ENCODE measurements at regions not wholly inside any gene's neighbourhood (a gene's known extent, or its start where the extent isn't known, plus 50 kb on each side); places are given as distances from the start of the nearest gene placed in this dataset. TPM values are rescaled to one million over a fixed set of nuclear protein-coding genes. Genes with fewer than 3 reads are reported as not detected.

GRCh38 chr9:119429302-119429701 is 60.1 kb upstream of the BRINP1 start:
- Mint-ChIP-seq H3K4me3 (ENCODE audit: unreplicated experiment) (no peak overlapping the region), H3K27ac (ENCODE audit: unreplicated experiment) (no peak overlapping the region), H3K9me3 (ENCODE audit: unreplicated experiment) (no peaks in the 10 kb centered on the region), H3K4me1 (ENCODE audit: low read depth, unreplicated experiment) (no peaks in the 10 kb centered on the region), H3K27me3 (ENCODE audit: insufficient read depth, unreplicated experiment) (no peaks in the 10 kb centered on the region), H3K36me3 (ENCODE audit: insufficient read depth, unreplicated experiment) (no peaks in the 10 kb centered on the region)
- DNase-seq, result no peak
- no peaks in the 10 kb centered on the region for H3K36me3 ChIP-seq (ENCODE audit: control insufficient read depth, insufficient read depth, low read length)
- ChIA-PET CTCF (no interaction called here), POLR2A (no interaction called here)
- no peak for TF ChIP-seq CTCF (IDR thresholded peaks at IDR 0.05; ENCODE audit: insufficient read depth in 1 of 2, low read depth in 1 of 2, low read length in 1 of 2, severe bottlenecking in 1 of 2, unreplicated experiment in 1 of 2)
- intact Hi-C loops (cut with micrococcal nuclease; ENCODE audit: unreplicated experiment), result no loop called here
- H3K4me1 ChIP-seq, result no peaks in the 10 kb centered on the region
- no TSS peak for BruUV-seq (replicated peaks)
- 0 out of 2 replicates have a peak, but pooled peaks cover 9% of the 10 kb centered on the region for H3K9me3 ChIP-seq
- H3K27me3 ChIP-seq (replicated peaks; ENCODE audit: control insufficient read depth, insufficient read depth, low read length), result no peaks in the 10 kb centered on the region
- H3K4me3 ChIP-seq (ENCODE audit: low read depth, low read length), result no peak overlapping the region

- no peak for TF ChIP-seq CTCF (IDR thresholded peaks at IDR 0.05; ENCODE audit: insufficient read depth in 1 of 2, low read depth in 1 of 2, low read length in 1 of 2, severe bottlenecking in 1 of 2, unreplicated experiment in 1 of 2)
- ChIA-PET POLR2A (no interaction called here), CTCF (no interaction called here)
- Histone ChIP-seq H3K27me3 (replicated peaks; ENCODE audit: control insufficient read depth, insufficient read depth, low read length) (no peaks in the 10 kb centered on the region), H3K4me1 (no peaks in the 10 kb centered on the region), H3K9me3 (no peaks in the 10 kb centered on the region), H3K4me3 (ENCODE audit: low read depth, low read length) (no peak overlapping the region), H3K36me3 (ENCODE audit: control insufficient read depth, insufficient read depth, low read length) (no peaks in the 10 kb centered on the region)
- intact Hi-C loops (cut with micrococcal nuclease; ENCODE audit: unreplicated experiment), result no loop called here
- H3K27me3 Mint-ChIP-seq (ENCODE audit: insufficient read depth, unreplicated experiment), result no peaks in the 10 kb centered on the region
- no peaks in the 10 kb centered on the region for H3K9me3 Mint-ChIP-seq (ENCODE audit: unreplicated experiment)
- H3K36me3 Mint-ChIP-seq (ENCODE audit: insufficient read depth, unreplicated experiment), result no peaks in the 10 kb centered on the region
- no TSS peak for BruUV-seq (replicated peaks)
- no peak overlapping the region for H3K27ac Mint-ChIP-seq (ENCODE audit: unreplicated experiment)
- no peaks in the 10 kb centered on the region for H3K4me1 Mint-ChIP-seq (ENCODE audit: low read depth, unreplicated experiment)
- DNase-seq, result no peak
- H3K4me3 Mint-ChIP-seq (ENCODE audit: unreplicated experiment), result no peak overlapping the region
Observed at GRCh38 chr9:119420231-119420630, 51.0 kb upstream of the BRINP1 start.

Small RNA genes in the stretch of these regions (microRNA-seq; reads per million reads assigned to microRNA genes)
- not detected for gene MIR147A
